GM23338 (cell line): ENCODE measurements at regions not wholly inside any gene's neighbourhood (a gene's known extent, or its start where the extent isn't known, plus 50 kb on each side); places are given as distances from the start of the nearest gene placed in this dataset.
A peak's percentile ranks its signal among the peaks of the same experiment; 100 is the strongest.

ENCODE experiments used
- ATAC-seq: fragments of 200-7000 bp; cut with Tn5 transposase; 3 replicates; pipeline ENCODE4 v1.9.1; 2020
- DNase-seq: peaks from one replicate; pipeline ENCODE4 v3.0.0-alpha.2; 2015; ENCODE audit warnings: low spot score
- H2AFZ ChIP-seq: fragments of 200-600 bp; sonication (generic); 2 replicates; pipeline ENCODE4 v1.8.0; 2016; ENCODE audit warnings: antibody characterized with exemption, mild to moderate bottlenecking, moderate library complexity
- H3F3A ChIP-seq: fragments of 200-600 bp; sonication (generic); replicated peaks from 2 replicates; pipeline ENCODE4 v1.8.0; 2017; ENCODE audit warnings: antibody characterized with exemption, mixed run types, low read depth
- H3K27ac ChIP-seq: fragments of 200-600 bp; sonication (generic); 2 replicates; pipeline ENCODE4 v1.6.1; 2016; ENCODE audit warnings: low read depth
- H3K27me3 ChIP-seq: fragments of 200-600 bp; sonication (generic); 2 replicates; pipeline ENCODE4 v1.8.0; 2016; ENCODE audit warnings: mild to moderate bottlenecking, mixed run types, moderate library complexity; ENCODE audit not compliant: insufficient read depth
- H3K36me3 ChIP-seq: fragments of 200-600 bp; sonication (generic); 2 replicates; pipeline ENCODE4 v1.8.0; 2016; ENCODE audit warnings: mild to moderate bottlenecking; ENCODE audit not compliant: insufficient read depth
- H3K4me1 ChIP-seq: fragments of 200-600 bp; sonication (generic); 2 replicates; pipeline ENCODE4 v1.8.0; 2016; ENCODE audit warnings: mild to moderate bottlenecking, moderate library complexity; ENCODE audit not compliant: insufficient read depth
- H3K4me2 ChIP-seq: fragments of 200-600 bp; sonication (generic); 2 replicates; pipeline ENCODE4 v1.7.1; 2017; ENCODE audit warnings: mixed run types
- H3K4me3 ChIP-seq: fragments of 200-600 bp; sonication (generic); 2 replicates; pipeline ENCODE4 v1.6.1; 2016; ENCODE audit warnings: mixed run types
- H3K79me2 ChIP-seq: fragments of 200-600 bp; sonication (generic); replicated peaks from 2 replicates; pipeline ENCODE4 v1.8.0; 2017; ENCODE audit warnings: mild to moderate bottlenecking; ENCODE audit not compliant: insufficient read depth
- H3K9me2 ChIP-seq: fragments of 200-600 bp; sonication (generic); 2 replicates; pipeline ENCODE4 v1.8.0; 2017; ENCODE audit not compliant: insufficient read depth
- H4K20me1 ChIP-seq: fragments of 200-600 bp; sonication (generic); replicated peaks from 2 replicates; pipeline ENCODE4 v1.8.0; 2017; ENCODE audit warnings: mild to moderate bottlenecking; ENCODE audit not compliant: insufficient read depth
- H3K27ac Mint-ChIP-seq: 2 replicates; pipeline ENCODE4 v1.8.0; 2020; ENCODE audit warnings: inconsistent platforms, mild to moderate bottlenecking, moderate library complexity, mixed read lengths
- H3K27me3 Mint-ChIP-seq: 3 replicates; pipeline ENCODE4 v1.8.0; 2022; ENCODE audit warnings: low read depth, mild to moderate bottlenecking, moderate library complexity, mixed read lengths, inconsistent platforms; ENCODE audit not compliant: insufficient read depth, poor library complexity
- H3K36me3 Mint-ChIP-seq: 3 replicates; pipeline ENCODE4 v1.8.0; 2021; ENCODE audit warnings: low read depth, mild to moderate bottlenecking, inconsistent platforms, moderate library complexity, mixed read lengths
- H3K4me1 Mint-ChIP-seq: 3 replicates; pipeline ENCODE4 v1.8.0; 2020; ENCODE audit warnings: mild to moderate bottlenecking, inconsistent platforms, mixed read lengths
- H3K4me3 Mint-ChIP-seq: 3 replicates; pipeline ENCODE4 v1.8.0; 2021; ENCODE audit warnings: moderate library complexity, mild to moderate bottlenecking, inconsistent platforms, mixed read lengths
- H3K9me3 Mint-ChIP-seq: 3 replicates; pipeline ENCODE4 v1.8.0; 2020; ENCODE audit warnings: moderate library complexity, mild to moderate bottlenecking, inconsistent platforms, mixed read lengths
- CREB1 ChIP-seq: fragments of 250-450 bp; sonication (Bioruptor Pico); IDR thresholded peaks from 2 replicates; pipeline ENCODE4 v1.5.0; 2020; ENCODE audit warnings: low read depth, mild to moderate bottlenecking, moderate library complexity
- CTCF ChIP-seq, 2 experiments: fragments of 200-600 bp in 1 of 2; sonication (generic) in 1 of 2; conservative IDR thresholded peaks; 2 replicates each; pipeline versions ENCODE4 v1.5.1 to v1.6.1; 2016 to 2017; ENCODE audit warnings: antibody characterized with exemption in 2 of 2, low read depth in 2 of 2, mild to moderate bottlenecking in 2 of 2, moderate library complexity in 1 of 2
- EZH2 ChIP-seq: fragments of 200-600 bp; sonication (generic); IDR thresholded peaks from one replicate; pipeline ENCODE4 v1.8.0; 2017; ENCODE audit warnings: antibody characterized with exemption, mild to moderate bottlenecking, low read depth; ENCODE audit not compliant: unreplicated experiment
- EZH2phosphoT487 ChIP-seq: fragments of 200-600 bp; sonication (generic); IDR thresholded peaks from one replicate; pipeline ENCODE4 v1.8.1; 2018; ENCODE audit warnings: antibody characterized with exemption; ENCODE audit not compliant: unreplicated experiment
- JUNB ChIP-seq: IDR thresholded peaks from one replicate; pipeline ENCODE4 v1.6.1; 2016; ENCODE audit warnings: antibody characterized with exemption; ENCODE audit not compliant: unreplicated experiment
- NANOG ChIP-seq: IDR thresholded peaks from 2 replicates; pipeline ENCODE4 v1.6.1; 2016; ENCODE audit warnings: antibody characterized with exemption, borderline replicate concordance
- POLR2AphosphoS5 ChIP-seq: IDR thresholded peaks from 2 replicates; pipeline ENCODE4 v1.6.1; 2016; ENCODE audit warnings: antibody characterized with exemption, low read depth
- REST ChIP-seq: IDR thresholded peaks from one replicate; pipeline ENCODE4 v1.6.1; 2018; ENCODE audit warnings: antibody characterized with exemption; ENCODE audit not compliant: unreplicated experiment
- ZNF114 ChIP-seq: fragments of 250-450 bp; sonication (Bioruptor Pico); IDR thresholded peaks from 2 replicates; pipeline ENCODE4 v1.5.0; 2020; ENCODE audit warnings: mild to moderate bottlenecking, moderate library complexity
- ZNF331 ChIP-seq: fragments of 250-450 bp; sonication (Bioruptor Pico); IDR thresholded peaks from 2 replicates; pipeline ENCODE4 v1.5.0; 2020; ENCODE audit warnings: low read depth, mild to moderate bottlenecking, moderate library complexity
- ZNF462 ChIP-seq: fragments of 250-450 bp; sonication (Bioruptor Pico); IDR thresholded peaks from 2 replicates; pipeline ENCODE4 v1.5.0; 2020; ENCODE audit warnings: mild to moderate bottlenecking, moderate library complexity
- TF ChIP-seq, protein P1 (sequence below): IDR thresholded peaks from 2 replicates; pipeline ENCODE4 v1.6.1; 2016; ENCODE audit warnings: antibody characterized with exemption

DNA sequence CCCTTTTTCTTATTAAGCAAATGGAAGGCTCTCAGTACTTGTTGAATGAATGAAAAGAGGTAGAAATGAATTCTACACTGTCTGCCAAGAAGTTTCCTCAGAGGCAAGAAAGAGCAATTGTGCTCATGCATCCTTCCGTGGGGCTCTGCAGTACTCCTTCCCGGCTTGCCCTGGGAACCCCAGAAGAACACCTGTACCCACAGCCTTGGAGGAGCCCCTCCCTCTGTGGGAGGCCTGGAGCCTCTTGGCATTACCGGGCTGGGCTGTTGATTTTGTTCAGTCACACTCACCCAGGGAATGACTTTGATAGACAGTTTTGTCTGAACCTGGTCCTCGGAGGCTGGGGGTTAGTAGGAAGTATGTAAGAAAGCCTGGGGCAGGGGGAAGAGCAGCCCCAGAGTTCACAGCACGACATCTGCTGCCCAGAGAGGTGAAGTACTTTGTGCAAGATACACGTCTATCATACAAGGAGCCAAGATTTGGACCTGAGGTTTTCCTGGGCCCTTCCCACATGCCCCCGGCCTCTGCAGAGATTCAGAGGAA, 134.8 kb upstream of the GDF10 start (continued):
- TF ChIP-seq NANOG (no peak), JUNB (no peak), ZNF331 (CRISPR knock-in tag) (no peak), ZNF462 (CRISPR knock-in tag) (no peak), EZH2 (no peak), CREB1 (CRISPR knock-in tag) (no peak), ZNF114 (no peak)

- Mint-ChIP-seq H3K27ac (no peak overlapping the region), H3K4me3 (no peak overlapping the region), H3K9me3 (peaks cover 27% of the 10 kb centered on the region), H3K36me3 (peaks cover 4% of the 10 kb centered on the region; the same call in 2 of the 3 replicates), H3K27me3 (peaks cover 2% of the 10 kb centered on the region), H3K4me1 (no peaks in the 10 kb centered on the region; the same call in 2 of the 3 replicates)
- Histone ChIP-seq H3K4me2 (no peak overlapping the region), H3K79me2 (no peaks in the 10 kb centered on the region), H2AFZ (peak overlapping the region; percentile 95), H3K4me3 (no peak overlapping the region), H4K20me1 (no peaks in the 10 kb centered on the region), H3K27me3 (no peaks in the 10 kb centered on the region), H3K4me1 (no peaks in the 10 kb centered on the region), H3F3A (no peaks in the 10 kb centered on the region), H3K9me2 (no peaks in the 10 kb centered on the region), H3K27ac (no peak overlapping the region), H3K36me3 (no peaks in the 10 kb centered on the region)
- DNase-seq = no peak
- peak; percentile 44 for ATAC-seq
- TF ChIP-seq CTCF (conservative IDR thresholded peaks at IDR 0.05; ENCODE audit: low read depth in 2 of 2) (no peak), EZH2phosphoT487 (no peak), JUNB (no peak), POLR2AphosphoS5 (no peak), ZNF331 (CRISPR knock-in tag) (no peak), CREB1 (CRISPR knock-in tag) (no peak), ZNF114 (no peak), REST (no peak)
- TF ChIP-seq, protein P1, sequence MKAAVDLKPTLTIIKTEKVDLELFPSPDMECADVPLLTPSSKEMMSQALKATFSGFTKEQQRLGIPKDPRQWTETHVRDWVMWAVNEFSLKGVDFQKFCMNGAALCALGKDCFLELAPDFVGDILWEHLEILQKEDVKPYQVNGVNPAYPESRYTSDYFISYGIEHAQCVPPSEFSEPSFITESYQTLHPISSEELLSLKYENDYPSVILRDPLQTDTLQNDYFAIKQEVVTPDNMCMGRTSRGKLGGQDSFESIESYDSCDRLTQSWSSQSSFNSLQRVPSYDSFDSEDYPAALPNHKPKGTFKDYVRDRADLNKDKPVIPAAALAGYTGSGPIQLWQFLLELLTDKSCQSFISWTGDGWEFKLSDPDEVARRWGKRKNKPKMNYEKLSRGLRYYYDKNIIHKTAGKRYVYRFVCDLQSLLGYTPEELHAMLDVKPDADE = no peak
These were observed 134.1 kb upstream of the GDF10 start for GRCh38 chr10:47165711-47166404.
